Subcutaneous abdominal adipose tissue (tissue), 5 donors: ENCODE measurements at regions not wholly inside any gene's neighbourhood (a gene's known extent, or its start where the extent isn't known, plus 50 kb on each side); places are given as distances from the start of the nearest gene placed in this dataset.

ENCODE experiments used
- H3K27ac ChIP-seq: one replicate; pipeline ENCODE4 v1.7.0; 2013; ENCODE audit warnings: low read depth, mild to moderate bottlenecking, inconsistent platforms, low read length, moderate library complexity
- H3K27me3 ChIP-seq, 5 donors: one replicate each; pipeline ENCODE4 v1.7.0; 2013; ENCODE audit warnings: low read length in 5 of 5, inconsistent platforms in 1 of 5; ENCODE audit not compliant: control insufficient read depth in 5 of 5, insufficient read depth in 4 of 5
- H3K36me3 ChIP-seq, 5 donors: one replicate each; pipeline ENCODE4 v1.7.0; 2013; ENCODE audit warnings: low read length in 5 of 5; ENCODE audit not compliant: control insufficient read depth in 5 of 5, insufficient read depth in 5 of 5
- H3K4me1 ChIP-seq, 5 donors: one replicate each; pipeline ENCODE4 v1.7.0; 2013; ENCODE audit warnings: low read length in 5 of 5, mild to moderate bottlenecking in 3 of 5, moderate library complexity in 1 of 5; ENCODE audit not compliant: control insufficient read depth in 5 of 5, insufficient read depth in 5 of 5
- H3K4me3 ChIP-seq, 5 donors: one replicate each; pipeline ENCODE4 v1.7.0; 2013; ENCODE audit warnings: low read length in 5 of 5, low read depth in 1 of 5
- H3K9ac ChIP-seq, 5 donors: one replicate each; pipeline ENCODE4 v1.7.0; 2013; ENCODE audit warnings: low read length in 5 of 5, mild to moderate bottlenecking in 4 of 5, moderate library complexity in 3 of 5
- H3K9me3 ChIP-seq, 5 donors: one replicate each; pipeline ENCODE4 v1.7.0; 2013; ENCODE audit warnings: low read length in 5 of 5; ENCODE audit not compliant: control insufficient read depth in 5 of 5
- donor health status: healthy.
- donor health status: healthy.
- donor health status: healthy.
- donor health status: healthy.
- donor health status: healthy.

GRCh38 chr1:34693081-34693480 lies 61.8 kb upstream of the GJB5 start:
- H3K4me3 ChIP-seq: no peak overlapping the region
- no peaks in the 10 kb centered on the region for H3K4me1 ChIP-seq
- peaks cover 9 to 29% (median 11%) of the 10 kb centered on the region in 5 donors for H3K27me3 ChIP-seq
- no peak overlapping the region for H3K27ac ChIP-seq
- no peaks in the 10 kb centered on the region for H3K36me3 ChIP-seq
- no peak overlapping the region for H3K9ac ChIP-seq
- H3K9me3 ChIP-seq: peaks cover 0 to 10% (median 6%) of the 10 kb centered on the region in 5 donors

GRCh38 chr1:34694383-34694782 lies 60.5 kb upstream of the GJB5 start:
- Histone ChIP-seq H3K36me3 (no peaks in the 10 kb centered on the region), H3K27ac (no peak overlapping the region), H3K4me3 (no peak overlapping the region), H3K4me1 (no peaks in the 10 kb centered on the region), H3K27me3 (peaks cover 3 to 20% (median 5%) of the 10 kb centered on the region in 5 donors), H3K9ac (no peak overlapping the region), H3K9me3 (peaks cover 0 to 10% (median 6%) of the 10 kb centered on the region in 5 donors)

- H3K27ac ChIP-seq: no peak overlapping the region
- H3K4me1 ChIP-seq: no peaks in the 10 kb centered on the region
- H3K9me3 ChIP-seq: peaks cover 0 to 10% (median 6%) of the 10 kb centered on the region in 5 donors
- H3K27me3 ChIP-seq: peaks cover 0 to 18% (median 4%) of the 10 kb centered on the region in 5 donors
- no peak overlapping the region for H3K9ac ChIP-seq
- H3K4me3 ChIP-seq: no peak overlapping the region
- no peaks in the 10 kb centered on the region for H3K36me3 ChIP-seq
These were observed 59.3 kb upstream of the GJB5 start for GRCh38 chr1:34695580-34695979.

- H3K27ac ChIP-seq: no peak overlapping the region
- H3K36me3 ChIP-seq: no peaks in the 10 kb centered on the region
- no peak overlapping the region for H3K4me3 ChIP-seq
- H3K27me3 ChIP-seq: peaks cover 0 to 15% (median 4%) of the 10 kb centered on the region in 5 donors
- H3K4me1 ChIP-seq: no peaks in the 10 kb centered on the region
- H3K9ac ChIP-seq: no peak overlapping the region
- H3K9me3 ChIP-seq: peaks cover 0 to 10% (median 6%) of the 10 kb centered on the region in 5 donors
These were observed 58.6 kb upstream of the GJB5 start for GRCh38 chr1:34696230-34696629.

DNA sequence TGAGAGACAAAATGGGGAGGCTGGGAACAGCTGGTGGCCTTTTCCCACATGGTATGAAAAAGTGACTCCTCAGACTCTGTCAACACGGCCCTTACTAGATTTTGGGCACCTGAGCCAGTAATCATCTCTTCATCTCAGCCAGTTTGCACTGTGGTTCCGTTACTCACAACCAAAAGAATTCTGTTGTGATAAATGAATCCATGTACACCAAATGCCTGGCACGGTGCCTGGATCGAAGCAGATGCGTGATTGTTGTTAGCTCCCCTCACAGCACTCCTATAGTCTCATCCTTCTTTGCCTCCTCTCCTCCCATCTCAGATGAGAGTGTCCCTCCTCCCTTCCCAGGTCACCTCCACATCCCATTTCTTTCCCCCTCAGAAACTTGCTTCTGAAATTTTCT lies 57.9 kb upstream of the GJB5 start:
- Histone ChIP-seq H3K4me3 (no peak overlapping the region), H3K9ac (no peak overlapping the region), H3K27me3 (peaks cover 0 to 14% (median 4%) of the 10 kb centered on the region in 5 donors), H3K9me3 (peaks cover 0 to 10% (median 6%) of the 10 kb centered on the region in 5 donors), H3K36me3 (no peaks in the 10 kb centered on the region), H3K4me1 (no peaks in the 10 kb centered on the region), H3K27ac (no peak overlapping the region)

GRCh38 chr1:34697818-34698217 lies 57.0 kb upstream of the GJB5 start:
- Histone ChIP-seq H3K9ac (no peak overlapping the region), H3K27me3 (peaks cover 0 to 12% (median 4%) of the 10 kb centered on the region in 5 donors), H3K9me3 (peaks cover 0 to 10% (median 6%) of the 10 kb centered on the region in 5 donors), H3K4me3 (no peak overlapping the region), H3K36me3 (no peaks in the 10 kb centered on the region), H3K27ac (no peak overlapping the region), H3K4me1 (no peaks in the 10 kb centered on the region)

GRCh38 chr1:34701326-34702060 lies 53.4 kb upstream of the GJB5 start:
- Histone ChIP-seq H3K9ac (no peak overlapping the region), H3K27me3 (peaks cover 9 to 25% (median 12%) of the 10 kb centered on the region in 5 donors), H3K4me3 (no peak overlapping the region), H3K27ac (no peak overlapping the region), H3K9me3 (no peaks in the 10 kb centered on the region), H3K36me3 (no peaks in the 10 kb centered on the region), H3K4me1 (no peaks in the 10 kb centered on the region)
